Osteoblast (primary cell): ENCODE measurements at regions not wholly inside any gene's neighbourhood (a gene's known extent, or its start where the extent isn't known, plus 50 kb on each side); places are given as distances from the start of the nearest gene placed in this dataset.

Experiments used
- DNase-seq: peaks from one replicate; pipeline ENCODE4 v3.0.0; 2011; ENCODE audit warnings: low spot score, mixed read lengths; ENCODE audit not compliant: insufficient read length; ENCODE audit errors: missing footprints
- H2AFZ ChIP-seq: 2 replicates; pipeline ENCODE4 v1.6.0; 2011; ENCODE audit warnings: mild to moderate bottlenecking, low read length
- H3K27ac ChIP-seq: 2 replicates; pipeline ENCODE4 v1.5.1; 2011; ENCODE audit warnings: mild to moderate bottlenecking, low read depth, low read length, moderate library complexity
- H3K27me3 ChIP-seq: 2 replicates; pipeline ENCODE4 v1.6.0; 2012; ENCODE audit warnings: mild to moderate bottlenecking, control low read depth, inconsistent platforms, low read length, moderate library complexity; ENCODE audit not compliant: insufficient read depth
- H3K36me3 ChIP-seq: 2 replicates; pipeline ENCODE4 v1.5.1; 2011; ENCODE audit warnings: mild to moderate bottlenecking, low read length, control low read depth, moderate library complexity; ENCODE audit not compliant: insufficient read depth
- H3K4me1 ChIP-seq: 2 replicates; pipeline ENCODE4 v1.5.1; 2011; ENCODE audit warnings: mild to moderate bottlenecking, low read length, control low read depth, moderate library complexity; ENCODE audit not compliant: insufficient read depth
- H3K4me2 ChIP-seq: 2 replicates; pipeline ENCODE4 v1.6.0; 2011; ENCODE audit warnings: mild to moderate bottlenecking, low read length; ENCODE audit not compliant: insufficient read depth
- H3K4me3 ChIP-seq: fragments of 200-600 bp; sonication (generic); 3 replicates; pipeline ENCODE4 v1.5.1; 2012; ENCODE audit warnings: mild to moderate bottlenecking, low read length, inconsistent platforms; ENCODE audit not compliant: insufficient read depth
- H3K79me2 ChIP-seq: 2 replicates; pipeline ENCODE4 v1.6.0; 2012; ENCODE audit warnings: mild to moderate bottlenecking, low read length, control low read depth, inconsistent platforms; ENCODE audit not compliant: insufficient read depth
- H3K9me3 ChIP-seq: 2 replicates; pipeline ENCODE4 v1.5.1; 2011; ENCODE audit warnings: low read depth, low read length, control low read depth
- H4K20me1 ChIP-seq: 2 replicates; pipeline ENCODE4 v1.6.0; 2012; ENCODE audit warnings: mild to moderate bottlenecking, low read length, control low read depth; ENCODE audit not compliant: insufficient read depth
- CTCF ChIP-seq: IDR thresholded peaks from 2 replicates; pipeline ENCODE4 v1.5.1; 2011; ENCODE audit warnings: mild to moderate bottlenecking, low read depth, low read length, moderate library complexity; ENCODE audit errors: extremely low read depth

- Histone ChIP-seq H3K4me1 (no peaks in the 10 kb centered on the region), H4K20me1 (no peaks in the 10 kb centered on the region), H3K36me3 (no peaks in the 10 kb centered on the region), H3K27ac (no peak overlapping the region), H3K27me3 (peaks cover 6% of the 10 kb centered on the region), H3K4me3 (no peak overlapping the region), H2AFZ (no peak overlapping the region), H3K79me2 (no peaks in the 10 kb centered on the region), H3K9me3 (no peaks in the 10 kb centered on the region), H3K4me2 (no peak overlapping the region)
- DNase-seq: no peak
- no peak for TF ChIP-seq CTCF
These were observed 98.7 kb downstream of the CYP26B1 start for GRCh38 chr2:72048881-72049477.

GRCh38 chr2:72043985-72044384 is 103.7 kb downstream of the CYP26B1 start:
- Histone ChIP-seq H3K4me1 (no peaks in the 10 kb centered on the region), H3K36me3 (no peaks in the 10 kb centered on the region), H4K20me1 (no peaks in the 10 kb centered on the region), H3K27me3 (no peaks in the 10 kb centered on the region), H3K9me3 (no peaks in the 10 kb centered on the region), H3K79me2 (no peaks in the 10 kb centered on the region), H2AFZ (no peak overlapping the region), H3K4me2 (no peak overlapping the region), H3K4me3 (no peak overlapping the region), H3K27ac (no peak overlapping the region)
- no peak for DNase-seq
- TF ChIP-seq CTCF: no peak

GRCh38 chr2:72041638-72042111 is 106.0 kb downstream of the CYP26B1 start:
- no peak for DNase-seq
- no peak for TF ChIP-seq CTCF
- H3K4me3 ChIP-seq: no peak overlapping the region

GRCh38 chr2:72040629-72041571 is 106.8 kb downstream of the CYP26B1 start:
- no peak overlapping the region for H3K4me2 ChIP-seq
- no peak for DNase-seq
- H3K36me3 ChIP-seq: no peaks in the 10 kb centered on the region
- no peak overlapping the region for H2AFZ ChIP-seq
- no peak overlapping the region for H3K4me3 ChIP-seq
- no peak for TF ChIP-seq CTCF
- no peaks in the 10 kb centered on the region for H3K79me2 ChIP-seq
- H3K27ac ChIP-seq: no peak overlapping the region
- H3K9me3 ChIP-seq: no peaks in the 10 kb centered on the region
- no peaks in the 10 kb centered on the region for H3K27me3 ChIP-seq
- no peaks in the 10 kb centered on the region for H3K4me1 ChIP-seq
- H4K20me1 ChIP-seq: no peaks in the 10 kb centered on the region

More at GRCh38 chr2:72041638-72042111, 106.0 kb downstream of the CYP26B1 start:
- H3K36me3 ChIP-seq: no peaks in the 10 kb centered on the region
- no peaks in the 10 kb centered on the region for H3K4me1 ChIP-seq
- no peaks in the 10 kb centered on the region for H4K20me1 ChIP-seq
- no peak overlapping the region for H2AFZ ChIP-seq
- no peak overlapping the region for H3K27ac ChIP-seq
- no peaks in the 10 kb centered on the region for H3K9me3 ChIP-seq
- H3K4me2 ChIP-seq: no peak overlapping the region
- H3K79me2 ChIP-seq: no peaks in the 10 kb centered on the region
- no peaks in the 10 kb centered on the region for H3K27me3 ChIP-seq
